ENCODE measurements at regions not wholly inside any gene's neighbourhood (a gene's known extent, or its start where the extent isn't known, plus 50 kb on each side); places are given as distances from the start of the nearest gene placed in this dataset.

DNA sequence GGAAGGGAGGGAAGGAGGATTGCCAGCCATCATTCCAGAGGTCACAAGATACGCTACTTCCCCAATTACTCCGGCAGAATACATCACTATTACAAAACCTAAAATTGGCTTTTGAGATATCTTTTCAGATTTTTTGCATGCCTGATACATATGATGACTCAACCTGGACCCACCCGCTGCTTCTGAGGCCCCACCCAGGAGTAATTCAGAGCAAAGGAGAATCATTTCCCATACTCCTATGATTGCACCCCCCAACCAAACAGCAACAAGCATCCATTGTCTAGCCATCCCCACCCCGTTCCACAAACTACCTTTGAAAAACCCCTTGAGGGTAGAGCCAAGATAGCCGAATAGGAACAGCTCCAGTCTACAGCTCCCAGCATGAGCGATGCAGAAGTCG, 163.5 kb upstream of the GJE1 start:
- TF ChIP-seq YY1 (IDR thresholded peaks at IDR 0.05; ENCODE audit: insufficient read depth, insufficient read length) (no peak), ZNF274 (IDR thresholded peaks at IDR 0.05; ENCODE audit: low read depth, low read length) (no peak)
